ENCODE measurements at regions not wholly inside any gene's neighbourhood (a gene's known extent, or its start where the extent isn't known, plus 50 kb on each side); places are given as distances from the start of the nearest gene placed in this dataset.

GRCh38 chr1:103469801-103470200 is 55.7 kb upstream of the RNPC3 start:
- TF ChIP-seq POLR2A (IDR thresholded peaks at IDR 0.05; ENCODE audit: low read length) (no peak), GATA1 (IDR thresholded peaks at IDR 0.05; ENCODE audit: low read depth, low read length) (no peak)
